Neuronal stem cell (in vitro differentiated cells): ENCODE measurements at regions not wholly inside any gene's neighbourhood (a gene's known extent, or its start where the extent isn't known, plus 50 kb on each side); places are given as distances from the start of the nearest gene placed in this dataset.

ENCODE experiments used
- DNase-seq: peaks from one replicate; pipeline ENCODE4 v3.0.0-alpha.2; 2013; ENCODE audit warnings: low spot score
- H2AFZ ChIP-seq: one replicate; pipeline ENCODE4 v1.6.1; 2013; ENCODE audit warnings: mild to moderate bottlenecking, low read length, inconsistent platforms
- H2AK5ac ChIP-seq: 2 replicates; pipeline ENCODE4 v1.6.1; 2013; ENCODE audit warnings: low read depth, mild to moderate bottlenecking, inconsistent platforms, low read length, moderate library complexity, mixed read lengths
- H2BK120ac ChIP-seq: 2 replicates; pipeline ENCODE4 v1.6.1; 2013; ENCODE audit warnings: low read depth, mild to moderate bottlenecking, inconsistent platforms, low read length, moderate library complexity, mixed read lengths
- H2BK12ac ChIP-seq: one replicate; pipeline ENCODE4 v1.6.1; 2013; ENCODE audit warnings: low read length, inconsistent platforms
- H2BK15ac ChIP-seq: 2 replicates; pipeline ENCODE4 v1.6.1; 2013; ENCODE audit warnings: mild to moderate bottlenecking, low read length, inconsistent platforms, mixed read lengths
- H2BK5ac ChIP-seq: one replicate; pipeline ENCODE4 v1.6.1; 2013; ENCODE audit warnings: inconsistent platforms, mild to moderate bottlenecking, low read length, moderate library complexity
- H3K14ac ChIP-seq: one replicate; pipeline ENCODE4 v1.6.1; 2013; ENCODE audit warnings: low read length, inconsistent platforms
- H3K18ac ChIP-seq: 2 replicates; pipeline ENCODE4 v1.6.1; 2013; ENCODE audit warnings: low read length, inconsistent platforms
- H3K23ac ChIP-seq: 2 replicates; pipeline ENCODE4 v1.6.1; 2013; ENCODE audit warnings: low read depth, mild to moderate bottlenecking, mixed read lengths, low read length, inconsistent platforms; ENCODE audit not compliant: poor library complexity
- H3K27ac ChIP-seq: replicated peaks from 3 replicates; pipeline ENCODE4 v1.5.1; 2013; ENCODE audit warnings: low read length, inconsistent platforms
- H3K27me3 ChIP-seq, 3 experiments: 2 replicates each; pipeline ENCODE4 v1.6.1; 2013; ENCODE audit warnings: low read length in 3 of 3, mild to moderate bottlenecking in 2 of 3, inconsistent platforms in 1 of 3, low read depth in 1 of 3, mixed read lengths in 1 of 3, moderate library complexity in 1 of 3; ENCODE audit not compliant: control insufficient read depth in 3 of 3, insufficient read depth in 3 of 3
- H3K36me3 ChIP-seq, 2 donors: replicated peaks in 1 of 2; 2 replicates each; pipeline ENCODE4 v1.6.1; 2013; ENCODE audit warnings: low read length in 2 of 2; ENCODE audit not compliant: control insufficient read depth in 2 of 2, insufficient read depth in 2 of 2
- H3K4ac ChIP-seq: 2 replicates; pipeline ENCODE4 v1.6.1; 2013; ENCODE audit warnings: inconsistent platforms, mild to moderate bottlenecking, low read length, moderate library complexity
- H3K4me1 ChIP-seq, 2 donors: 1 replicate in 1 of 2; 2 replicates in 1 of 2; pipeline ENCODE4 v1.6.1; 2013; ENCODE audit warnings: low read length in 2 of 2, low read depth in 1 of 2; ENCODE audit not compliant: control insufficient read depth in 2 of 2, insufficient read depth in 1 of 2
- H3K4me2 ChIP-seq: one replicate; pipeline ENCODE4 v1.6.1; 2013; ENCODE audit warnings: mild to moderate bottlenecking, low read length, inconsistent platforms; ENCODE audit not compliant: insufficient read depth, poor library complexity, severe bottlenecking
- H3K4me3 ChIP-seq, 2 donors: 2 replicates each; pipeline ENCODE4 v1.5.1; 2013; ENCODE audit warnings: low read length in 2 of 2, mild to moderate bottlenecking in 2 of 2, inconsistent platforms in 1 of 2, moderate library complexity in 1 of 2
- H3K79me1 ChIP-seq: one replicate; pipeline ENCODE4 v1.6.1; 2013; ENCODE audit warnings: low read depth, mild to moderate bottlenecking, inconsistent platforms, low read length, moderate library complexity
- H3K9ac ChIP-seq: one replicate; pipeline ENCODE4 v1.6.1; 2013; ENCODE audit warnings: mild to moderate bottlenecking, low read depth, low read length, inconsistent platforms; ENCODE audit not compliant: poor library complexity
- H3K9me3 ChIP-seq, 2 donors: replicated peaks in 1 of 2; 2 replicates each; pipeline versions ENCODE3 to v1.6.1; 2013; ENCODE audit warnings: low read length in 2 of 2, mild to moderate bottlenecking in 2 of 2, inconsistent platforms in 1 of 2, low read depth in 1 of 2, mixed read lengths in 1 of 2, moderate library complexity in 1 of 2; ENCODE audit not compliant: control insufficient read depth in 2 of 2, insufficient read depth in 1 of 2
- H4K8ac ChIP-seq: one replicate; pipeline ENCODE4 v1.6.1; 2013; ENCODE audit warnings: low read depth, mild to moderate bottlenecking, inconsistent platforms, low read length, moderate library complexity
- H4K91ac ChIP-seq: one replicate; pipeline ENCODE4 v1.6.1; 2013; ENCODE audit warnings: low read length, low read depth, mild to moderate bottlenecking, inconsistent platforms; ENCODE audit not compliant: poor library complexity
- WGBS, 2 donors: extraction: QIAGEN DNeasy Blood & Tissue Kit; methylation state at CpG; one replicate each; pipeline ENCODE4 v1.1.7; 2013; ENCODE audit warnings: missing lambda C conversion rate in 2 of 2, mixed read lengths in 1 of 2; ENCODE audit not compliant: insufficient read length in 2 of 2, insufficient replicate concordance in 1 of 2; ENCODE audit errors: extremely low coverage in 2 of 2; 5-methylcytosine and 5-hydroxymethylcytosine counted together

DNA sequence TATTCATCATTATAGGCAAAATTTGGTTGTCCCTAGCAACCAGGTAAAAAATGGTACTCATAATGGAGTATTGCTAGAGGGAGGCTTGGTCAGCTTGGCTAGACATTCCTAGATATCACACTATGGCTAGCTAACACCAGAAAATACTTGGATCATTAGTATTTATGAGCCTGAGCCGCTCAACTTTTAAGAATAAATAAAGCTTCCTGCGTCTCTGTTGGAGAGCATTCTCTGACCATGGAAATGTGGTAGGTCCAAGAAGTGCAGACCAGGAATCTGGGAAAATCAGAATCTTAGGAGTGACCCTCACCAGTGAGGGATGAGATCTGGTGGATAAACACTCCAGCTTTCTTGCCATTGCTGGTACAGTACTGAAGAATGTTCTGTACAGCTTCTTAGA is 157.6 kb upstream of the AGR3 start:
- H3K9ac ChIP-seq = no peak overlapping the region
- H3K4me2 ChIP-seq = no peak overlapping the region
- no peak overlapping the region for H3K18ac ChIP-seq
- no peak overlapping the region for H3K23ac ChIP-seq
- H3K79me1 ChIP-seq = no peaks in the 10 kb centered on the region
- no peak overlapping the region for H2BK120ac ChIP-seq
- WGBS, 2 donors = no CpG with 5 or more reads among the region's 2 CpGs
- no peak for DNase-seq
- H3K4me1 ChIP-seq = peaks cover 0 to 19% of the 10 kb centered on the region in 2 donors
- H4K8ac ChIP-seq = no peak overlapping the region
- H2AK5ac ChIP-seq = no peak overlapping the region
- H3K27me3 ChIP-seq = no peaks in the 10 kb centered on the region
- H2BK15ac ChIP-seq = no peak overlapping the region
- no peaks in the 10 kb centered on the region for H3K9me3 ChIP-seq
- no peak overlapping the region for H2BK5ac ChIP-seq
- no peak overlapping the region for H2BK12ac ChIP-seq
- H2AFZ ChIP-seq = no peak overlapping the region
- no peak overlapping the region for H3K4ac ChIP-seq
- H3K27ac ChIP-seq = no peak overlapping the region
- H4K91ac ChIP-seq = no peak overlapping the region
- H3K14ac ChIP-seq = no peak overlapping the region
- H3K36me3 ChIP-seq = no peaks in the 10 kb centered on the region
- no peak overlapping the region for H3K4me3 ChIP-seq

DNA sequence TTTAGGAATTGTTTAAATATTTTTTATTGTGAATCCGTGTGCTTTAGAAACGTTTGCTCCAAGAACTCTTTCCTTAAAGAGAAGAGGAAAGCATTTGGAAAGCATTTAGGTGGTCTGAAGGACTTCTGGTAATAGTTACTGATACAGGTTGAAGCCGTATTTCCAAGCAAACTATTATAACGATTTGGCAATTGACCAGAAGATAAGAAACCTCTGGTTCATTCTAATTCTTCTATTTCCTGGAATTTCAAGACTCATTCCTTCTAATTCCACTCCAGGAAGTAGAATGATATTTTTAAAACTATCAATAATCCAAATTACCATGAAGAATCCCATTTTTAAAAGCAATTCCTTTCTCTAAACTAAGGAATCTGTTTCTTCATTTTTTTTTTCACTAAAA is 158.9 kb upstream of the AGR3 start:
- H3K79me1 ChIP-seq = no peaks in the 10 kb centered on the region
- no peak overlapping the region for H3K27ac ChIP-seq
- no peaks in the 10 kb centered on the region for H3K9me3 ChIP-seq
- no peak overlapping the region for H2AFZ ChIP-seq
- DNase-seq = no peak
- H2BK5ac ChIP-seq = no peak overlapping the region
- no peak overlapping the region for H3K18ac ChIP-seq
- H2AK5ac ChIP-seq = no peak overlapping the region
- no peak overlapping the region for H2BK120ac ChIP-seq
- H2BK15ac ChIP-seq = no peak overlapping the region
- no peak overlapping the region for H4K91ac ChIP-seq
- no peak overlapping the region for H2BK12ac ChIP-seq
- no peak overlapping the region for H3K4me3 ChIP-seq
- no peak overlapping the region for H3K14ac ChIP-seq
- WGBS, 2 donors = 100% methylated on average over 1 of the region's 4 CpGs; no CpG with 5 or more reads in 1 of the 2 donors
- no peak overlapping the region for H3K4me2 ChIP-seq
- H3K9ac ChIP-seq = no peak overlapping the region
- no peak overlapping the region for H3K4ac ChIP-seq
- H3K27me3 ChIP-seq = no peaks in the 10 kb centered on the region
- H3K23ac ChIP-seq = no peak overlapping the region
- no peak overlapping the region for H4K8ac ChIP-seq
- H3K4me1 ChIP-seq = peaks cover 0 to 19% of the 10 kb centered on the region in 2 donors
- no peaks in the 10 kb centered on the region for H3K36me3 ChIP-seq

DNA sequence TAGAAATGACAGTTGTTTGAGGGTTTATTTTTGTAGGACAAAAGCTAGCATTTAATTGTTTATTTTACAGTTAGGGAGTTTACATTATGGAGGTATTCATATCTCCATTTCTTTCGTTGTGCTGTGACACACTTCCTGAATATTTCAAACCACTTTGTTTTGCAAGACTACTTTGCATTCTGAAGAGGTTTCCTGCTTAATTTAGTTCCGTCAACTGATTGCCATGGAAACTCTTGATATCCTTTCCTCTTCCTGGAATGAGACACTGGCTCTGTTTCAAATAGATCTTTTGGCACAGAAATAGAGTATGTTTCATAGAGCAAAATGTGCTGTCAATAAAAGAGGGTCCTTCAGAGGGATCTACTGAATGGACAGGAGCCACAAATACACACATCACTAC is 159.5 kb upstream of the AGR3 start:
- Histone ChIP-seq H2BK15ac (no peak overlapping the region), H3K36me3 (no peaks in the 10 kb centered on the region), H3K9me3 (no peaks in the 10 kb centered on the region), H3K23ac (no peak overlapping the region), H3K18ac (no peak overlapping the region), H2BK120ac (no peak overlapping the region), H3K4ac (no peak overlapping the region), H3K79me1 (no peaks in the 10 kb centered on the region), H3K9ac (no peak overlapping the region), H2AFZ (no peak overlapping the region), H2AK5ac (no peak overlapping the region), H4K91ac (no peak overlapping the region), H3K14ac (no peak overlapping the region), H2BK5ac (no peak overlapping the region), H4K8ac (no peak overlapping the region), H3K4me1 (peaks cover 0 to 19% of the 10 kb centered on the region in 2 donors), H3K27ac (no peak overlapping the region), H3K4me3 (no peak overlapping the region), H2BK12ac (no peak overlapping the region), H3K4me2 (no peak overlapping the region), H3K27me3 (no peaks in the 10 kb centered on the region)
- DNase-seq = no peak
- WGBS, 2 donors = no CpG with 5 or more reads among the region's 2 CpGs

DNA sequence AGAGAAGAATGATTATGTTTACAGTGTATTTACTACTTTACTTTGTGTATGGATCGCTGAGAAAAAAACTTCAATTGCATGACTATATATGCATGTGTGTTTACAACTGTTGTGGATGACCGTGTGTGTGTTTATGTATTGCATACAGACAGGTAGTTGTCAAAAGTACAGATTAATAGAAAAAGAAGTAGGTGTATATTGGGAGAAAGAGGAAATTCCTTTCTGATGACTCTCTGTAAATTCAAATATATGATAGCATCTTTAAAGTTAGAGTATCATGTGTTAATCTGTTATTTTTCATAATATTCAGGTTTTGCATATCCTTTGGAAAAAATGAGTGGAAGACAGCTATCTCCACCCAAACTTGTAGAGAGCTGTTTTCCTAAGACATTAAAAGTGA is 160.4 kb upstream of the AGR3 start:
- H3K27ac ChIP-seq = no peak overlapping the region
- no peaks in the 10 kb centered on the region for H3K9me3 ChIP-seq

More for the DNA sequence above, 160.4 kb upstream of the AGR3 start:
- Histone ChIP-seq H3K27me3 (no peaks in the 10 kb centered on the region), H3K4me1 (peaks cover 0 to 19% of the 10 kb centered on the region in 2 donors), H2AK5ac (no peak overlapping the region), H2BK15ac (no peak overlapping the region), H3K4me3 (no peak overlapping the region), H4K8ac (no peak overlapping the region), H3K79me1 (no peaks in the 10 kb centered on the region), H3K36me3 (no peaks in the 10 kb centered on the region), H2AFZ (no peak overlapping the region), H2BK120ac (no peak overlapping the region), H2BK12ac (no peak overlapping the region), H3K9ac (no peak overlapping the region), H2BK5ac (no peak overlapping the region), H3K14ac (no peak overlapping the region), H4K91ac (no peak overlapping the region), H3K4me2 (no peak overlapping the region), H3K23ac (no peak overlapping the region), H3K18ac (no peak overlapping the region), H3K4ac (no peak overlapping the region)
- no peak for DNase-seq
- no CpG with 5 or more reads among the region's 2 CpGs for WGBS, 2 donors
